ENCODE measurements at regions not wholly inside any gene's neighbourhood (a gene's known extent, or its start where the extent isn't known, plus 50 kb on each side); places are given as distances from the start of the nearest gene placed in this dataset.

GRCh38 chr13:100833427-100833826 is 158.8 kb upstream of the TMTC4 start:
- TF ChIP-seq POLR2A (IDR thresholded peaks at IDR 0.05) (no peak), CTCF (IDR thresholded peaks at IDR 0.05) (no peak)
